ENCODE measurements at regions not wholly inside any gene's neighbourhood (a gene's known extent, or its start where the extent isn't known, plus 50 kb on each side); places are given as distances from the start of the nearest gene placed in this dataset.
"Not testable (repeated sequence)": the region's sequence is repeated elsewhere in the genome, so short reads cannot be mapped to it uniquely, and the experiment has no call there.

- TF ChIP-seq POLR2AphosphoS5, CTCF (IDR thresholded peaks at IDR 0.05): not testable (repeated sequence)
These were observed 327.5 kb downstream of the GOLGA6L6 start for GRCh38 chr15:20214101-20214500.
